Stimulated activated CD4-positive, alpha-beta T cell treated with anti-CD3 and anti-CD28 coated beads, Interleukin-15, amount 100 ng/mL, for 24 hours (primary cell): ENCODE measurements at regions not wholly inside any gene's neighbourhood (a gene's known extent, or its start where the extent isn't known, plus 50 kb on each side); places are given as distances from the start of the nearest gene placed in this dataset.

ENCODE experiments used
- DNase-seq: peaks from one replicate; pipeline ENCODE4 v3.0.0-alpha.2; 2020

GRCh38 chr4:32394255-32394654, 1674.1 kb downstream of the PCDH7 start:
- no peak for DNase-seq

- no peak for DNase-seq
Measured at GRCh38 chr4:32396507-32397070, 1676.4 kb downstream of the PCDH7 start.

GRCh38 chr4:32400870-32401269, 1680.7 kb downstream of the PCDH7 start:
- DNase-seq: no peak

GRCh38 chr4:32417113-32417704, 1697.0 kb downstream of the PCDH7 start:
- no peak for DNase-seq

- no peak for DNase-seq
Measured at GRCh38 chr4:32423267-32423666, 1703.1 kb downstream of the PCDH7 start.

GRCh38 chr4:32425243-32425642, 1705.1 kb downstream of the PCDH7 start:
- DNase-seq: no peak

- DNase-seq: no peak
Measured at GRCh38 chr4:32427566-32427965, 1707.4 kb downstream of the PCDH7 start.

- DNase-seq: no peak
Measured at GRCh38 chr4:32429151-32429550, 1709.0 kb downstream of the PCDH7 start.

GRCh38 chr4:32435308-32435707, 1715.1 kb downstream of the PCDH7 start:
- DNase-seq: no peak

GRCh38 chr4:32436816-32437215, 1716.6 kb downstream of the PCDH7 start:
- DNase-seq: no peak

- DNase-seq: no peak
Measured at GRCh38 chr4:32440391-32440790, 1720.2 kb downstream of the PCDH7 start.

GRCh38 chr4:32454482-32454881, 1734.3 kb downstream of the PCDH7 start:
- no peak for DNase-seq

GRCh38 chr4:32455231-32455630, 1735.1 kb downstream of the PCDH7 start:
- no peak for DNase-seq

- no peak for DNase-seq
Measured at GRCh38 chr4:32460972-32461371, 1740.8 kb downstream of the PCDH7 start.

GRCh38 chr4:32462944-32463343, 1742.8 kb downstream of the PCDH7 start:
- no peak for DNase-seq

- no peak for DNase-seq
Measured at GRCh38 chr4:32470087-32470585, 1750.0 kb downstream of the PCDH7 start.

- no peak for DNase-seq
Measured at GRCh38 chr4:32472918-32473317, 1752.7 kb downstream of the PCDH7 start.

GRCh38 chr4:32475710-32476109, 1755.5 kb downstream of the PCDH7 start:
- DNase-seq: no peak

- no peak for DNase-seq
Measured at GRCh38 chr4:32477518-32477917, 1757.3 kb downstream of the PCDH7 start.

GRCh38 chr4:32485956-32486355, 1765.8 kb downstream of the PCDH7 start:
- DNase-seq: no peak

GRCh38 chr4:32488690-32489089, 1768.5 kb downstream of the PCDH7 start:
- no peak for DNase-seq

- DNase-seq: no peak
Measured at GRCh38 chr4:32499171-32499570, 1779.0 kb downstream of the PCDH7 start.

GRCh38 chr4:32503241-32503640, 1783.1 kb downstream of the PCDH7 start:
- no peak for DNase-seq

GRCh38 chr4:32506067-32506466, 1785.9 kb downstream of the PCDH7 start:
- no peak for DNase-seq

- no peak for DNase-seq
Measured at GRCh38 chr4:32519060-32519459, 1798.9 kb downstream of the PCDH7 start.
